Uterus (tissue), 3 donors: ENCODE measurements at regions not wholly inside any gene's neighbourhood (a gene's known extent, or its start where the extent isn't known, plus 50 kb on each side); places are given as distances from the start of the nearest gene placed in this dataset.
"Not testable (repeated sequence)": the region's sequence is repeated elsewhere in the genome, so short reads cannot be mapped to it uniquely, and the experiment has no call there.

Source experiments
- DNase-seq, 2 donors: peaks; one replicate each; pipeline ENCODE4 v3.0.0-alpha.2; 2019 to 2020
- H3K27ac ChIP-seq, 2 donors: fragments of 200-600 bp; sonication (generic); 1 replicate in 1 of 2; 2 replicates in 1 of 2; pipeline ENCODE4 v1.5.1; 2016 to 2018
- H3K27me3 ChIP-seq, 2 donors: fragments of 200-600 bp; sonication (generic); one replicate each; pipeline ENCODE4 v1.5.1; 2018 to 2019; ENCODE audit warnings: control low read depth in 1 of 2
- H3K36me3 ChIP-seq, 2 donors: fragments of 200-600 bp; sonication (generic); one replicate each; pipeline ENCODE4 v1.5.1; 2019; ENCODE audit warnings: control low read depth in 1 of 2
- H3K4me1 ChIP-seq, 2 donors: fragments of 200-600 bp; sonication (generic); one replicate each; pipeline ENCODE4 v1.5.1; 2018 to 2019; ENCODE audit warnings: control low read depth in 1 of 2
- H3K4me3 ChIP-seq, 2 donors: fragments of 200-600 bp; sonication (generic); 1 replicate in 1 of 2; 2 replicates in 1 of 2; pipeline ENCODE4 v1.5.1; 2018 to 2019; ENCODE audit warnings: mild to moderate bottlenecking in 1 of 2
- H3K9me3 ChIP-seq, 2 donors: fragments of 200-600 bp; sonication (generic); one replicate each; pipeline ENCODE4 v1.5.1; 2019; ENCODE audit warnings: control low read depth in 1 of 2
- POLR2A ChIP-seq, 2 donors: fragments of 450-650 bp; IDR thresholded peaks; one replicate each; pipeline ENCODE4 v1.6.1; 2016; ENCODE audit warnings: antibody characterized with exemption in 2 of 2, mild to moderate bottlenecking in 1 of 2, moderate library complexity in 1 of 2
- intact Hi-C: fragments of 100-400 bp; cut with DNase I; formaldehyde crosslinking; loops from one replicate; pipeline ENCODE4 v1.15.1; 2023; ENCODE audit warnings: low total_unique reads
- TF ChIP-seq, protein P1 (sequence below), 4 experiments: fragments of 200-600 bp in 2 of 4; fragments of 450-650 bp in 2 of 4; sonication (generic) in 2 of 4; IDR thresholded peaks; one replicate each; pipeline ENCODE4 v1.5.1; 2016 to 2019; ENCODE audit warnings: antibody characterized with exemption in 4 of 4, mild to moderate bottlenecking in 2 of 4, moderate library complexity in 1 of 4
- donor health status: DM: yes; HTN: yes; CAD: no.

DNA sequence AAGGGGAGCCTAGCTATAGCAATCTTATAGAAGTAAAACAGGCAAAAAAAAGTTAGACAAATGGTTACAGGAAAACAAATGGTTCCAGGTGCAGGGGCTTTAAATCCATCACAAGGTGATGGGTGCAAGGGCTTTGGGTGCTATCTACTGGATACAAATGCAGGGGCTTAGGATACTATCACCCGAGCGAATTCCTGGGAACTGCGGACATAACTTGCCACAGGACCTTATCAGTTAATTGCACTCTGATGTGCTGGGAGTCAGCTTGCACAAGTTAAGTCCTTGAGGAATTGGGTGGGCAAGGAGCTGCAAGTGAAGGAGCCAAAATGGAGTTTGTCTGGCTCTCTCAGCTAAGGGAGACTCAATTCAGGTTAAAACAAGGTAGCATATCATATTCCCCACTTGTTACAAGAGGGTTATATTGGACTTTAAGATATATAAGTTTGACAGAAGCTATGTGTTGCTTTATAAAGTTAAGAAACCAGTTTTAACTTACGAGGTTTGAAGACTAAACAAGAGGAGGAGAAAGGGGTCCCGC lies 115.0 kb upstream of the PZP start:
- intact Hi-C loops = no loop called here
- no peak for DNase-seq
- H3K9me3 ChIP-seq = no peaks in the 10 kb centered on the region
- H3K4me3 ChIP-seq = no peak overlapping the region
- H3K27me3 ChIP-seq = no peaks in the 10 kb centered on the region
- no peaks in the 10 kb centered on the region for H3K36me3 ChIP-seq
- no peaks in the 10 kb centered on the region for H3K4me1 ChIP-seq
- no peak for TF ChIP-seq POLR2A (IDR thresholded peaks at IDR 0.05)
- TF ChIP-seq, protein P1, sequence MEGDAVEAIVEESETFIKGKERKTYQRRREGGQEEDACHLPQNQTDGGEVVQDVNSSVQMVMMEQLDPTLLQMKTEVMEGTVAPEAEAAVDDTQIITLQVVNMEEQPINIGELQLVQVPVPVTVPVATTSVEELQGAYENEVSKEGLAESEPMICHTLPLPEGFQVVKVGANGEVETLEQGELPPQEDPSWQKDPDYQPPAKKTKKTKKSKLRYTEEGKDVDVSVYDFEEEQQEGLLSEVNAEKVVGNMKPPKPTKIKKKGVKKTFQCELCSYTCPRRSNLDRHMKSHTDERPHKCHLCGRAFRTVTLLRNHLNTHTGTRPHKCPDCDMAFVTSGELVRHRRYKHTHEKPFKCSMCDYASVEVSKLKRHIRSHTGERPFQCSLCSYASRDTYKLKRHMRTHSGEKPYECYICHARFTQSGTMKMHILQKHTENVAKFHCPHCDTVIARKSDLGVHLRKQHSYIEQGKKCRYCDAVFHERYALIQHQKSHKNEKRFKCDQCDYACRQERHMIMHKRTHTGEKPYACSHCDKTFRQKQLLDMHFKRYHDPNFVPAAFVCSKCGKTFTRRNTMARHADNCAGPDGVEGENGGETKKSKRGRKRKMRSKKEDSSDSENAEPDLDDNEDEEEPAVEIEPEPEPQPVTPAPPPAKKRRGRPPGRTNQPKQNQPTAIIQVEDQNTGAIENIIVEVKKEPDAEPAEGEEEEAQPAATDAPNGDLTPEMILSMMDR (IDR thresholded peaks at IDR 0.05) = no peak
- H3K27ac ChIP-seq = no peak overlapping the region

DNA sequence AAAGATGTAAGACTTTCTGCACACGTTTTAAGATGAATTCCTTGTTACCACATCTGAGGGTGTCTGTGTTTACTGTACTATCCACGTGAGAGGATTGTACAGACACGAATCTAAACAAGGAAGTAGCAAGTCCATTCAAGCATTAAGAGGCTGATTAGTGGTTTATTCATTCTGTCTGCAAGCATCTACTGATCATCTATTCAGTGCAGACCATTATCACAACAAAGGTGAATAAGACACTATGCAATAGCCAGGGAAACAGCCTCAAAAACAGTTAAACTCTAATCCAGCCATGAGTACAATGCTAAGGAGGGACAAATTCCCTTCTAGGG lies 111.6 kb upstream of the PZP start:
- H3K27ac ChIP-seq = no peak overlapping the region
- TF ChIP-seq, protein P1 (IDR thresholded peaks at IDR 0.05) = no peak
- no peak for TF ChIP-seq POLR2A (IDR thresholded peaks at IDR 0.05)
- H3K4me1 ChIP-seq = no peaks in the 10 kb centered on the region
- H3K36me3 ChIP-seq = no peaks in the 10 kb centered on the region
- no peaks in the 10 kb centered on the region for H3K27me3 ChIP-seq
- no peak overlapping the region for H3K4me3 ChIP-seq
- intact Hi-C loops = no loop called here
- no peaks in the 10 kb centered on the region for H3K9me3 ChIP-seq
- no peak for DNase-seq

DNA sequence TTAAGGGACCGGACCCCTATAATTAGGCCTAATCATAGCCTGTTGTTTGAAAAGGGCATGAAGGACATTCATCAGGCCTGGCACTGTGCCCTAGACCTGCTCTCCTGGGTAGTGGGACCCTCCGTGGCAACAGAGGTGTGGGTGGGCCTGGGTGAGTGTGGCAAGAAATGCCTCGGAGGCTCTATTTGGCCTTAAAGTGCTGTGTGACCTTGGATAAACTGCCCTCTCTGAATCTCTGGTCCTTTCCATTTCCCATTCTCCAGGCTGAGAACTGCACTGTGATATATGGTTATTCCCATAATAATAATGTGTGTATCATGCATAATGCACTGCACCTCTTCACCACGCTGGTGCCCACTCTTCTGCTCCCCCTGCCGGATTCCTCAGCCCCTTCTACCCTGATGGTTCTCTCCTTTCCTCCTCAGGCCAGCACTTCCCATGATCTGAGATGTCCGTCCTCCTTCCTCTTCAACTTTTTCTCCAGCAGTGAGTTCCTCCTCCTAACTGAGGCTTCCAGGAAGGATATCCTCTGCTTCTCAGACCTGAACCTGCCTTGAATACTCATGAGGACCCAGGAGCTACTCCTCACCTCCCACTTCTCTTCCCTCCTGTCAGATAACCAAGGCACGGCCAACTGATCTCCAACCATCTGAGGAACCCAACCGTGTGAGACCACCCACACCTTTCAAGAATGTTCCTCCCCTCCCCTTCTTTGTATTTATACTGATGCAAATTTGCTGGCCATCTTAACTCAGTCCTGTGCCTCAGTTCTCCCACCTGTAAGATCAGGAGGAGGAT lies 111.0 kb upstream of the PZP start:
- no peaks in the 10 kb centered on the region for H3K4me1 ChIP-seq
- H3K4me3 ChIP-seq = no peak overlapping the region
- intact Hi-C loops = no loop called here
- no peak for DNase-seq
- TF ChIP-seq, protein P1 (IDR thresholded peaks at IDR 0.05) = no peak
- TF ChIP-seq POLR2A (IDR thresholded peaks at IDR 0.05) = no peak
- H3K9me3 ChIP-seq = no peaks in the 10 kb centered on the region
- no peak overlapping the region for H3K27ac ChIP-seq
- H3K36me3 ChIP-seq = no peaks in the 10 kb centered on the region
- no peaks in the 10 kb centered on the region for H3K27me3 ChIP-seq

DNA sequence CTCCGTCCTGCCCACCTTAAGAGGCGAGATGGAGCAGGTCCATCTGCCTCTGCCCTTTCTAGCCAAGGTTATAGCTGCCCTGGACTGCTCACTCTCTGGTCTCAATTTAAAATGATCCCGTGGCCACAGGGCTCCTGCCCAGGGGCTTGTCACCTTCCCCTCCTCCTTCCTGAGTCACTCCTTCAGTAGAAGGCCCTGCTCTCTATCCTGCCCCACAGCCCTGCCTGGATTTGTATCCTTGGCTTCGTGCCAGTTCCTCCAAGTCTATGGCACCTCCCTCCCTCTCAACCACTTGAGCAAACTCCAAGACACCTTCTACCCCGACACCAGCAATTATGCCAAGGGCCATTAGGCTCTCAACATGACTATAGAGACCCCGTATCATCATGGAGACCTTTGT lies 105.3 kb upstream of the PZP start:
- H3K36me3 ChIP-seq, DNase-seq, intact Hi-C loops, H3K27me3 ChIP-seq, H3K27ac ChIP-seq, H3K4me1 ChIP-seq, H3K9me3 ChIP-seq, H3K4me3 ChIP-seq: not testable (repeated sequence)

DNA sequence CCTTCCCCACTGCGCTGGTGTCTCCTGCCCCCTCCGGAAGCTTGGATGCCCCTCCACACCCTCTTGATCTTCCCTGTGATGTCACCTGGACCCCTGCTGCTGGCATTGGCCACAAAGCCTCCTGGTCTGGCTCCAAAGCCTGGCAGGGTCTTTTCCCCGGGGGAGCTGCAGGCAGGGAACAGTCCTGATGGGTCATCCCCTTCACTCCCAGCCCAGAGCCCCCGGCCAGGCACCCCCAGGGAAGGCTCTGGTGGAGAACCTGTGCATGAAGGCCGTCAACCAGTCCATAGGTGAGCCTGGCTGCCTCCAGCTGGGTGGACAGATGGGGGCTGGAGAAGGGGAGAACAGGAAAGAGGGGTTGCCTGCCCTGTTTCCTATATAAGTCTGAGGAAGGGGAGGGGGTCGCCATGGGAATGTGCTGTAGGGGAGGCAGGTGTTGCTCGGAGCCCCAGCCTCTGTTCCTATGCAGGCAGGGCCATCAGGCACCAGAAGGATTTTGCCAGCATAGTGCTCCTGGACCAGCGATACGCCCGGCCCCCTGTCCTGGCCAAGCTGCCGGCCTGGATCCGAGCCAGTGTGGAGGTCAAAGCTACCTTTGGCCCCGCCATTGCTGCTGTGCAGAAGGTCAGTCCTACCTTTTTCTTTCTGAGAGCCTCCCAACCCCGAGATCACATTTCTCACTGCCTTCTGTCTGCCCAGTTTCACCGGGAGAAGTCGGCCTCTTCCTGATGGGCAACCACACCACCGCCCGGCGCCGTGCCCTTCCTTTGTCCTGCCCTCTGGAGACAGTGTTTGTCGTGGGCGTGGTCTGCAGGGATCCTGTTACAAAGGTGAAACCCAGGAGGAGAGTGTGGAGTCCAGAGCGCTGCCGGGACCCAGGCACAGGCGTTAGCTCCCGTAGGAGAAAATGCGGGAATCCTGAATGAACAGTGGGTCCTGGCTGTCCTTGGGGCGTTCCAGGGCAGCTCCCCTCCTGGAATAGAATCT lies 104.5 kb upstream of the PZP start:
- H3K4me1 ChIP-seq, DNase-seq, intact Hi-C loops, H3K9me3 ChIP-seq, H3K27ac ChIP-seq, H3K36me3 ChIP-seq, H3K4me3 ChIP-seq, H3K27me3 ChIP-seq: not testable (repeated sequence)

DNA sequence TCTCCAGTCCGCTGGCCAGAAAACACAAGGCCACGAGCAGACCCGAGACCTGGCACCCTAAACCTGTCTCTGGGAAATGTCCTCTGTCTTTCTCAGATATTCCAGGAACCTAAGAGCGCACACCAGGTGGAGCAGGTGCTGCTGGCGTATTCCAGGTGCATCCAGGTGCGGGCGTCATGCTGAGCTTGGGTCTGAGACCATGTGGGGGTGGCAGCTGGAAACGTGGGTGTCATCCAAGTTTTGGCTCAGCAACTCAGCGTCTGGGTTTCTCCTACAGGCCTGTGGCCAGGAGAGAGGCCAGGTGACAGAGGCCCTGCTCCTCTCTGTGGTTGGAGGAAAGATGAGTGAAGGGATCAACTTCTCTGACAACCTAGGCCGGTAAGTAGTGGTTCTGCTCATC lies 103.3 kb upstream of the PZP start:
- H3K27ac ChIP-seq, H3K9me3 ChIP-seq, H3K27me3 ChIP-seq, intact Hi-C loops, DNase-seq, H3K4me1 ChIP-seq, H3K4me3 ChIP-seq, H3K36me3 ChIP-seq: not testable (repeated sequence)

DNA sequence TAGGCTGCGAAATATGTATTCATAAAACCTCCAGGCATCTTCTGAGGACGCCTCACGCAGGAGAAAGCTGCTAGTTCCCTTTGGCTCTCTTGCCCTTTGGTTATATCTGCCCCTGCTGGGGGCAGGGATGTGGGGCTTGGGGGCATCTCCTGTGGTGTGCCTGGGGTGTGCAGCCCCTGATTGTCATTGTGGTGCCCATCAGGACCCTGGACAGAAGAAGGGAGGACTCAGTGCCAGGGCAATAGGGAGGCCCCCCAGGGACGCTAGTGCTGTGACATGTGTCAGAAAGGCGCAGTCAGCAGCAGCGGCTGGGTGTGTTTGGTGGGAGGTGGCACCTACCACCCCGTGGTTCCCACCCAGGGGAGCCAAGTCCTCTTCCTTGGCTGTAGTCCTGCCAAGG lies 102.5 kb upstream of the PZP start:
- DNase-seq, H3K36me3 ChIP-seq, H3K4me3 ChIP-seq, H3K9me3 ChIP-seq, H3K27ac ChIP-seq, intact Hi-C loops, H3K4me1 ChIP-seq, H3K27me3 ChIP-seq: not testable (repeated sequence)

DNA sequence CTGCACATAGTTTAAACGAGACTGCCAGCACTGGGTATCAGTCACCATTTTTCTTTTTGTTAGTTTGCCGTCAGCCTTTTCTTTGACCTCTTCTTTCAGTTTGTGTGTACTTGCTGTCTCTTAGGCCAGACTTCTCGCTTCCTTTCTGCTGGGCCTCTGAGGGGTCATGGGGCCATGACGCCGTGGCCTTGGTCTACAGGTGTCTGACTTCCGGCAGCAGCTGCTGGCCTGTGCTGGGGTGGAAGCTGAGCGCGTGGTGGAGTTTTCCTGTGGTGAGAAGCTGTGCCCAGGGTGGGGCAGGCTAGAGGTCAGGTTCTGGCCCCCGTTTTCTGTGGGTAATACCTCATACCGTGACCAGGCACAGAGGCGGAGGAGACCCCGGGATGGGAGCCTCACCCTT lies 101.6 kb upstream of the PZP start:
- H3K4me3 ChIP-seq, DNase-seq, H3K27ac ChIP-seq, H3K9me3 ChIP-seq, H3K36me3 ChIP-seq, H3K4me1 ChIP-seq, intact Hi-C loops, H3K27me3 ChIP-seq: not testable (repeated sequence)

DNA sequence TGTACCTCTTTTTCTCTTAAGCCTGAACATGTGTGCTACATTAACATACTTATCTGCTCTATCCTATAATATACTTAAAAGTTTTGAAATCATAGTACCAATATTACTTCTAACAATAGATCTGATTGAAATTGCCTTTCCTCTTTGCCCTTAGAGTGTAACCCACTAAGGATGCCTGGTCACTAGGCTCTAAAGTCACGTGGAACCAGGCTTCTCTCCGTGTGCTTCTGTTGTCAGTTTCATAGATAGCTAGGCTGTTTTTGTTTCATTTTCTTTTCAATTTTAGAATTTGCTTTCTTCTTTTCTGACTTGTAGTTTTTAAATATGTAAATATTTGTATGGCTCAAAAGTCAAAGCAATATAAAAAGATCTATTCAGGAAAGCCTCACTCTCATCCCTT lies 100.5 kb upstream of the PZP start:
- H3K36me3 ChIP-seq, H3K27me3 ChIP-seq, intact Hi-C loops, H3K9me3 ChIP-seq, H3K27ac ChIP-seq, H3K4me1 ChIP-seq, DNase-seq, H3K4me3 ChIP-seq: not testable (repeated sequence)

DNA sequence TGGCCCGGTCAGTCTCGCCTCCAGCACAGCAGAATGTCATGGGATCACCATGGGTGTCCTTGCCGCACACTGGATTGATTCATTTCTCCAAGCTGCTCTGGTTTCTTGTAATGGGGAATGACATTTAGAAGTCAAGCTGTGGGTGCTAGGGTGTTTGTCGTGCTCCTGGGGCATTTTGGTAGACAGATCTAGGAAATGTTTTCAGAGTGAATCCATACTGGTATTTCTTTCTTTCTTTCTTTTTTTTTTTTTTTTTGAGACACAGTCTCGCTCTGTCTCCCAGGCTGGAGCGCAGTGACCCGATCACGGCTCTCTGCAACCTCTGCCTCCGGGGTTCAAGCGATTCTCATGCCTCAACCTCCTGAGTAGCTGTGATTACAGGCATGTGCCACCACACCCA lies 100.0 kb upstream of the PZP start:
- H3K4me3 ChIP-seq, H3K36me3 ChIP-seq, H3K9me3 ChIP-seq, DNase-seq, H3K27me3 ChIP-seq, intact Hi-C loops, H3K4me1 ChIP-seq, H3K27ac ChIP-seq: not testable (repeated sequence)
